K562 (cell line): ENCODE measurements at regions not wholly inside any gene's neighbourhood (a gene's known extent, or its start where the extent isn't known, plus 50 kb on each side); places are given as distances from the start of the nearest gene placed in this dataset.

Experiments used
- ATF7 ChIP-seq: fragments of 450-650 bp; IDR thresholded peaks from 2 replicates; pipeline ENCODE4 v1.7.1; 2014; ENCODE audit warnings: mild to moderate bottlenecking, moderate library complexity
- BCOR ChIP-seq: fragments of 450-650 bp; IDR thresholded peaks from 2 replicates; pipeline ENCODE4 v1.6.1; 2016
- CBX5 ChIP-seq: IDR thresholded peaks from 2 replicates; pipeline ENCODE4 v1.6.1; 2014; ENCODE audit warnings: low read depth, borderline replicate concordance
- CHAMP1 ChIP-seq: fragments of 450-650 bp; IDR thresholded peaks from 2 replicates; pipeline ENCODE4 v1.6.1; 2016; ENCODE audit warnings: mild to moderate bottlenecking
- CLOCK ChIP-seq: fragments of 250-450 bp; sonication (Bioruptor Pico); IDR thresholded peaks from 2 replicates; pipeline ENCODE4 v1.4.0; 2020; ENCODE audit warnings: mild to moderate bottlenecking, moderate library complexity, borderline replicate concordance
- E2F5 ChIP-seq: sonication (generic); formaldehyde crosslinking; IDR thresholded peaks from 2 replicates; pipeline ENCODE4 v1.8.0; 2022; ENCODE audit warnings: mild to moderate bottlenecking, missing genetic modification reagents
- HDAC3 ChIP-seq: fragments of 450-650 bp; IDR thresholded peaks from 2 replicates; pipeline ENCODE4 v1.6.1; 2018; ENCODE audit warnings: borderline replicate concordance, mild to moderate bottlenecking, moderate library complexity; ENCODE audit not compliant: partially characterized antibody
- HDAC8 ChIP-seq: fragments of 450-650 bp; IDR thresholded peaks from 2 replicates; pipeline ENCODE4 v1.6.1; 2016; ENCODE audit warnings: mild to moderate bottlenecking, missing genetic modification characterization, moderate library complexity, missing compliant biosample characterization
- KLF10 ChIP-seq: fragments of 250-450 bp; sonication (Bioruptor Pico); IDR thresholded peaks from 2 replicates; pipeline ENCODE4 v1.6.1; 2021; ENCODE audit warnings: matching md5 sums
- MCM5 ChIP-seq: fragments of 450-650 bp; IDR thresholded peaks from 2 replicates; pipeline ENCODE4 v1.6.1; 2016; ENCODE audit warnings: low read depth
- MIER1 ChIP-seq: fragments of 450-650 bp; IDR thresholded peaks from 2 replicates; pipeline ENCODE4 v1.6.1; 2016; ENCODE audit warnings: antibody characterized with exemption, mild to moderate bottlenecking, low read depth
- MTA2 ChIP-seq: fragments of 450-650 bp; IDR thresholded peaks from 2 replicates; pipeline ENCODE4 v1.6.1; 2016; ENCODE audit warnings: low read depth
- NFRKB ChIP-seq: fragments of 450-650 bp; IDR thresholded peaks from 2 replicates; pipeline ENCODE4 v1.6.1; 2016; ENCODE audit warnings: low read depth
- POLR2AphosphoS5 ChIP-seq: IDR thresholded peaks from 2 replicates; pipeline ENCODE4 v1.6.1; 2011; ENCODE audit warnings: mild to moderate bottlenecking, low read depth, low read length, moderate library complexity; ENCODE audit not compliant: control insufficient read depth, insufficient read depth
- RHOXF2B ChIP-seq: fragments of 250-450 bp; sonication (Bioruptor Pico); conservative IDR thresholded peaks from 2 replicates; pipeline ENCODE4 v1.5.1; 2021
- TAF9B ChIP-seq: fragments of 450-650 bp; IDR thresholded peaks from 2 replicates; pipeline ENCODE4 v1.6.1; 2018; ENCODE audit warnings: mild to moderate bottlenecking; ENCODE audit not compliant: partially characterized antibody
- ZBTB1 ChIP-seq: sonication (generic); formaldehyde crosslinking; IDR thresholded peaks from 2 replicates; pipeline ENCODE4 v1.8.1; 2023; ENCODE audit warnings: missing genetic modification reagents, low read depth, mild to moderate bottlenecking, borderline replicate concordance
- ZBTB12 ChIP-seq: fragments of 250-450 bp; sonication (Bioruptor Pico); IDR thresholded peaks from 2 replicates; pipeline ENCODE4 v1.4.0; 2020
- ZNF274 ChIP-seq: IDR thresholded peaks from 2 replicates; pipeline ENCODE4 v1.6.1; 2011; ENCODE audit warnings: low read depth, mild to moderate bottlenecking, low read length, moderate library complexity, borderline replicate concordance
- ZNF512 ChIP-seq: IDR thresholded peaks from 2 replicates; pipeline ENCODE4 v1.6.1; 2016; ENCODE audit warnings: missing genetic modification characterization, missing compliant biosample characterization

- TF ChIP-seq NFRKB (peak; percentile 47), BCOR (peak; percentile 75), ZBTB12 (CRISPR knock-in tag) (no peak), E2F5 (CRISPR knock-in tag) (no peak), RHOXF2B (no peak), TAF9B (peak; percentile 82), KLF10 (no peak), CLOCK (CRISPR knock-in tag) (no peak), MTA2 (peak; percentile 97), ZBTB1 (CRISPR knock-in tag) (no peak), POLR2AphosphoS5 (peak; percentile 99), MIER1 (peak; percentile 66), ATF7 (peak; percentile 79), CHAMP1 (peak; percentile 92), HDAC3 (peak; percentile 96), ZNF274 (no peak), MCM5 (no peak), CBX5 (peak; percentile 31; the same call in 1 of the 2 replicates), HDAC8 (tag) (no peak), ZNF512 (tag) (no peak)
Observed at GRCh38 chr6:47420394-47421371, 56.9 kb upstream of the CD2AP start (continued).
